Smooth muscle cell (in vitro differentiated cells): ENCODE measurements at regions not wholly inside any gene's neighbourhood (a gene's known extent, or its start where the extent isn't known, plus 50 kb on each side); places are given as distances from the start of the nearest gene placed in this dataset.

Experiments
- DNase-seq: peaks from one replicate; lab custom pipeline; 2025; ENCODE audit not compliant: unreplicated experiment; lab: John Stamatoyannopoulos, UW
- H2AFZ ChIP-seq: fragments of 200-600 bp; sonication (generic); 2 replicates; pipeline ENCODE4 v1.6.0; 2016; ENCODE audit warnings: antibody characterized with exemption, low read depth, mild to moderate bottlenecking
- H3F3A ChIP-seq: fragments of 200-600 bp; sonication (generic); 2 replicates; pipeline ENCODE4 v1.6.0; 2017; ENCODE audit warnings: antibody characterized with exemption, low read depth
- H3K27ac ChIP-seq: fragments of 200-600 bp; sonication (generic); 2 replicates; pipeline ENCODE4 v1.5.1; 2016; ENCODE audit warnings: low read depth, mild to moderate bottlenecking
- H3K27me3 ChIP-seq: fragments of 200-600 bp; sonication (generic); 2 replicates; pipeline ENCODE4 v1.6.1; 2016; ENCODE audit warnings: low read depth, mild to moderate bottlenecking
- H3K36me3 ChIP-seq: fragments of 200-600 bp; sonication (generic); 2 replicates; pipeline ENCODE4 v1.5.1; 2016; ENCODE audit warnings: low read depth
- H3K4me1 ChIP-seq: fragments of 200-600 bp; sonication (generic); 2 replicates; pipeline ENCODE4 v1.5.1; 2016; ENCODE audit warnings: low read depth
- H3K4me2 ChIP-seq: fragments of 200-600 bp; sonication (generic); 2 replicates; pipeline ENCODE4 v1.6.0; 2016; ENCODE audit warnings: mild to moderate bottlenecking
- H3K4me3 ChIP-seq: fragments of 200-600 bp; sonication (generic); 2 replicates; pipeline ENCODE4 v1.5.1; 2016; ENCODE audit warnings: mild to moderate bottlenecking
- H3K79me2 ChIP-seq: fragments of 200-600 bp; sonication (generic); 2 replicates; pipeline ENCODE4 v1.6.0; 2016; ENCODE audit warnings: low read depth, mild to moderate bottlenecking
- H3K9ac ChIP-seq: fragments of 200-600 bp; sonication (generic); 2 replicates; pipeline ENCODE4 v1.6.0; 2016; ENCODE audit warnings: low read depth
- H3K9me3 ChIP-seq: fragments of 200-600 bp; sonication (generic); replicated peaks from 2 replicates; pipeline ENCODE4 v1.5.1; 2016; ENCODE audit warnings: low read depth
- H4K20me1 ChIP-seq: fragments of 200-600 bp; sonication (generic); 2 replicates; pipeline ENCODE4 v1.6.0; 2016; ENCODE audit warnings: low read depth
- WGBS: methylation state at CpG from one replicate; pipeline ENCODE4 v1.1.7; 2016; ENCODE audit warnings: low lambda C conversion rate; 5-methylcytosine and 5-hydroxymethylcytosine counted together
- TF ChIP-seq, protein P1 (sequence below): fragments of 200-600 bp; sonication (generic); IDR thresholded peaks from 2 replicates; pipeline ENCODE4 v1.5.1; 2017; ENCODE audit warnings: borderline replicate concordance, mild to moderate bottlenecking, antibody characterized with exemption; ENCODE audit not compliant: insufficient read depth, poor library complexity, severe bottlenecking

DNA sequence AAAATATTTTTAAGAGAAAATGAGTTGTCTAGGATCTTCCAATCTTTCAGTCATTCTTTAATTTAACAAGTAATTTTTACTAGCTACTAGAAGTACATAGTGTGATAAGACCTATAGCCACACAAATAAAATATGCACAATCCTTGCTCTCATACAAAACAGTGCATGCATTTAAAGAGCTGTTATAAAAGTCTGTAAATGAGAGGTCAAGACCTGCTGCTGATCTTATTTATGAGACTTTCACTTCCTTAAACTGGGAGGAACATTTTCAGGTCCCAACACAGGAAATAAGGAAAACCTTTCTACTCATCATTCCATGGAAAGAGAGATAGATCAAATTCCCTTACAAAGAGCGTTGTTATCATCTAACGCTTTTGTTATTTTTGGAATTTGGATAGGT lies 54.2 kb upstream of the PAM start:
- H2AFZ ChIP-seq = no peak overlapping the region
- H3K27ac ChIP-seq = no peak overlapping the region
- H3K79me2 ChIP-seq = no peaks in the 10 kb centered on the region
- H3F3A ChIP-seq = no peaks in the 10 kb centered on the region
- H3K9me3 ChIP-seq = no peaks in the 10 kb centered on the region
- H3K9ac ChIP-seq = no peak overlapping the region
- TF ChIP-seq, protein P1, sequence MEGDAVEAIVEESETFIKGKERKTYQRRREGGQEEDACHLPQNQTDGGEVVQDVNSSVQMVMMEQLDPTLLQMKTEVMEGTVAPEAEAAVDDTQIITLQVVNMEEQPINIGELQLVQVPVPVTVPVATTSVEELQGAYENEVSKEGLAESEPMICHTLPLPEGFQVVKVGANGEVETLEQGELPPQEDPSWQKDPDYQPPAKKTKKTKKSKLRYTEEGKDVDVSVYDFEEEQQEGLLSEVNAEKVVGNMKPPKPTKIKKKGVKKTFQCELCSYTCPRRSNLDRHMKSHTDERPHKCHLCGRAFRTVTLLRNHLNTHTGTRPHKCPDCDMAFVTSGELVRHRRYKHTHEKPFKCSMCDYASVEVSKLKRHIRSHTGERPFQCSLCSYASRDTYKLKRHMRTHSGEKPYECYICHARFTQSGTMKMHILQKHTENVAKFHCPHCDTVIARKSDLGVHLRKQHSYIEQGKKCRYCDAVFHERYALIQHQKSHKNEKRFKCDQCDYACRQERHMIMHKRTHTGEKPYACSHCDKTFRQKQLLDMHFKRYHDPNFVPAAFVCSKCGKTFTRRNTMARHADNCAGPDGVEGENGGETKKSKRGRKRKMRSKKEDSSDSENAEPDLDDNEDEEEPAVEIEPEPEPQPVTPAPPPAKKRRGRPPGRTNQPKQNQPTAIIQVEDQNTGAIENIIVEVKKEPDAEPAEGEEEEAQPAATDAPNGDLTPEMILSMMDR = no peak
- H3K4me3 ChIP-seq = no peak overlapping the region
- 82% methylated on average over 2 of the region's 2 CpGs for WGBS
- no peaks in the 10 kb centered on the region for H4K20me1 ChIP-seq
- H3K27me3 ChIP-seq = no peaks in the 10 kb centered on the region
- no peaks in the 10 kb centered on the region for H3K4me1 ChIP-seq
- no peak overlapping the region for H3K4me2 ChIP-seq
- no peaks in the 10 kb centered on the region for H3K36me3 ChIP-seq
- DNase-seq = no peak

DNA sequence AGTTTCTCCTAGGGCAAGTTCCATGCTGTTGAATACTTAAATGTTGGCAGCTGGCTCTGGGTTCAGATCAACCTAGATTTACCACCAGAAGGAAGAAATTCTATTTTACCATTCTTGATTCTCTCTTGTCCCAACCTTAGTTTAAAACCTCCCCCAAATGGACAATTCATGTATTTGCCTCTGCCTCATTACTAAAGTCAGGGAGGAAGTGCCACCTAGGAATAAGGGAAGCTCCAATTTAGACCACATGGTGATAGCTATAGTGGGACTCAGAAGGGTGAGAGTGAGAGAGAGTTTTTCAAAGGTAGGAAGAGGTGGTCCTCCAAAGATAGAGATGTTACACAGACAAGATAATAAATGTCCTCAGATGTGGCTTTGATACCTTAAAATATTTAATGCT lies 53.4 kb upstream of the PAM start:
- H3K27ac ChIP-seq = no peak overlapping the region
- no peaks in the 10 kb centered on the region for H3K27me3 ChIP-seq
- no peak overlapping the region for H3K4me3 ChIP-seq
- no peak for DNase-seq
- H3K4me1 ChIP-seq = no peaks in the 10 kb centered on the region
- no peaks in the 10 kb centered on the region for H3K9me3 ChIP-seq
- H3K9ac ChIP-seq = no peak overlapping the region
- H2AFZ ChIP-seq = no peak overlapping the region
- H3K36me3 ChIP-seq = no peaks in the 10 kb centered on the region
- H3F3A ChIP-seq = no peaks in the 10 kb centered on the region
- no peak overlapping the region for H3K4me2 ChIP-seq
- no peaks in the 10 kb centered on the region for H3K79me2 ChIP-seq
- no peaks in the 10 kb centered on the region for H4K20me1 ChIP-seq
- TF ChIP-seq, protein P1 = no peak
